ENCODE measurements at regions not wholly inside any gene's neighbourhood (a gene's known extent, or its start where the extent isn't known, plus 50 kb on each side); places are given as distances from the start of the nearest gene placed in this dataset.

- no peak for DNase-seq
Measured at GRCh38 chr7:131197920-131198615, 129.6 kb upstream of the MKLN1 start.

- DNase-seq: no peak
Measured at GRCh38 chr7:131202451-131202850, 125.2 kb upstream of the MKLN1 start.

- no peak for DNase-seq
Measured at GRCh38 chr7:131203291-131203976, 124.2 kb upstream of the MKLN1 start.

- no peak for DNase-seq
Measured at GRCh38 chr7:131208777-131209176, 118.9 kb upstream of the MKLN1 start.

- no peak for DNase-seq
Measured at GRCh38 chr7:131210618-131211017, 117.1 kb upstream of the MKLN1 start.

GRCh38 chr7:131211500-131211899, 116.2 kb upstream of the MKLN1 start:
- DNase-seq: peak in 1 of 58 donors; percentile 7

GRCh38 chr7:131212114-131212513, 115.6 kb upstream of the MKLN1 start:
- DNase-seq: no peak

GRCh38 chr7:131218727-131219128, 108.9 kb upstream of the MKLN1 start:
- no peak for DNase-seq

GRCh38 chr7:131219312-131220041, 108.2 kb upstream of the MKLN1 start:
- peak in 45 of 58 donors; percentile 9 to 79 (median 45) for DNase-seq

GRCh38 chr7:131221061-131221460, 106.6 kb upstream of the MKLN1 start:
- no peak for DNase-seq

GRCh38 chr7:131222171-131222570, 105.5 kb upstream of the MKLN1 start:
- DNase-seq: no peak

GRCh38 chr7:131223151-131223550, 104.5 kb upstream of the MKLN1 start:
- no peak for DNase-seq

- no peak for DNase-seq
Measured at GRCh38 chr7:131224996-131225395, 102.7 kb upstream of the MKLN1 start.

- DNase-seq: peak in 16 of 58 donors; percentile 2 to 56 (median 13)
Measured at GRCh38 chr7:131225619-131226513, 101.8 kb upstream of the MKLN1 start.

- no peak for DNase-seq
Measured at GRCh38 chr7:131226514-131226865, 101.2 kb upstream of the MKLN1 start.

GRCh38 chr7:131231381-131232220, 96.1 kb upstream of the MKLN1 start:
- peak in 10 of 58 donors; percentile 3 to 33 (median 13) for DNase-seq

- no peak for DNase-seq
Measured at GRCh38 chr7:131232768-131233167, 94.9 kb upstream of the MKLN1 start.

GRCh38 chr7:131233193-131233592, 94.5 kb upstream of the MKLN1 start:
- no peak for DNase-seq

GRCh38 chr7:131234719-131235488, 92.8 kb upstream of the MKLN1 start:
- DNase-seq: no peak

All from anterior cingulate cortex (tissue), 58 donors.